ENCODE measurements at regions not wholly inside any gene's neighbourhood (a gene's known extent, or its start where the extent isn't known, plus 50 kb on each side); places are given as distances from the start of the nearest gene placed in this dataset.
"Not testable (repeated sequence)": the region's sequence is repeated elsewhere in the genome, so short reads cannot be mapped to it uniquely, and the experiment has no call there.

DNA sequence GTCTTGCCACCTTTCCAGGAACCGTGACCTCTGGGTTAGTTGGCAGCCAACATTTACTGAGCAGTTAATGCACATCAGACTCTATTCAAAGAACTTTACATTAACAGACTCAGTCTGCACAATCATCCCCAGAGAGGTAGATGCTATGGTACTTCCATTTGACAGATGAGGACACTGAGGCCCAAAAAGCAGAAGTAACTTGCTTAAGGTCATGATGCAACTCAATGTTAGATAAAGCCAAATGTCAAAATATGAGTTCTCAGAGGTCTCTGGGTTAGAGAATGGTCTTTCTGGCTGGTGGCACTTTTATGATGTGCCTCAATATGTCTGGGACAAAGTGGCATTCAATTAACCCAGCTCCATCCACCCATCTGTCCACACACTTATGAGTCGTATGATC is 450.0 kb downstream of the MIAT start:
- ATAC-seq (ENCODE audit: low FRiP score): no peak
- TF ChIP-seq, protein P1, sequence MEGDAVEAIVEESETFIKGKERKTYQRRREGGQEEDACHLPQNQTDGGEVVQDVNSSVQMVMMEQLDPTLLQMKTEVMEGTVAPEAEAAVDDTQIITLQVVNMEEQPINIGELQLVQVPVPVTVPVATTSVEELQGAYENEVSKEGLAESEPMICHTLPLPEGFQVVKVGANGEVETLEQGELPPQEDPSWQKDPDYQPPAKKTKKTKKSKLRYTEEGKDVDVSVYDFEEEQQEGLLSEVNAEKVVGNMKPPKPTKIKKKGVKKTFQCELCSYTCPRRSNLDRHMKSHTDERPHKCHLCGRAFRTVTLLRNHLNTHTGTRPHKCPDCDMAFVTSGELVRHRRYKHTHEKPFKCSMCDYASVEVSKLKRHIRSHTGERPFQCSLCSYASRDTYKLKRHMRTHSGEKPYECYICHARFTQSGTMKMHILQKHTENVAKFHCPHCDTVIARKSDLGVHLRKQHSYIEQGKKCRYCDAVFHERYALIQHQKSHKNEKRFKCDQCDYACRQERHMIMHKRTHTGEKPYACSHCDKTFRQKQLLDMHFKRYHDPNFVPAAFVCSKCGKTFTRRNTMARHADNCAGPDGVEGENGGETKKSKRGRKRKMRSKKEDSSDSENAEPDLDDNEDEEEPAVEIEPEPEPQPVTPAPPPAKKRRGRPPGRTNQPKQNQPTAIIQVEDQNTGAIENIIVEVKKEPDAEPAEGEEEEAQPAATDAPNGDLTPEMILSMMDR (IDR thresholded peaks at IDR 0.05): no peak

DNA sequence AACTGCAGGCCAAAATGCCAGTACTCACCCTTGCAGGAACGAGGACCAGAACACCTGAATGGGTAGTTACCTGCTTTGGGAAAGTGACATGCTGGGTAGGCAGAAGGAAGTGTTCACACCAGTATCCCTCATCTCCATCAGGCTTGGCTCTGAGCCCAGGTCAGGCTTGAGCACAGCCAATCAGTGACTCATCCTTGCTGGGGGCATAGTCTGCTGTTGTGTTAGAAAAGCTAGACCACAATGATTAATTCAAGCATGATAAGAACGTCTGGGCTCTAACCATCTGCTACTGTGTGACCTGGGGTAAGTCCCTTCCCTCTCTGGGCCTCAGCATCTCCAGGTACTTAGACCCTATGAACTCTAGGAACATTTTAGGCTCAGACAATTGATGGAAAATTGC is 450.4 kb downstream of the MIAT start:
- TF ChIP-seq, protein P1 (IDR thresholded peaks at IDR 0.05): no peak
- ATAC-seq (ENCODE audit: low FRiP score) (peak; percentile 76), DNase-seq (ENCODE audit: low spot score) (peak; percentile 77)

More for the DNA sequence above, 450.0 kb downstream of the MIAT start:
- no peak for DNase-seq (ENCODE audit: low spot score)

DNA sequence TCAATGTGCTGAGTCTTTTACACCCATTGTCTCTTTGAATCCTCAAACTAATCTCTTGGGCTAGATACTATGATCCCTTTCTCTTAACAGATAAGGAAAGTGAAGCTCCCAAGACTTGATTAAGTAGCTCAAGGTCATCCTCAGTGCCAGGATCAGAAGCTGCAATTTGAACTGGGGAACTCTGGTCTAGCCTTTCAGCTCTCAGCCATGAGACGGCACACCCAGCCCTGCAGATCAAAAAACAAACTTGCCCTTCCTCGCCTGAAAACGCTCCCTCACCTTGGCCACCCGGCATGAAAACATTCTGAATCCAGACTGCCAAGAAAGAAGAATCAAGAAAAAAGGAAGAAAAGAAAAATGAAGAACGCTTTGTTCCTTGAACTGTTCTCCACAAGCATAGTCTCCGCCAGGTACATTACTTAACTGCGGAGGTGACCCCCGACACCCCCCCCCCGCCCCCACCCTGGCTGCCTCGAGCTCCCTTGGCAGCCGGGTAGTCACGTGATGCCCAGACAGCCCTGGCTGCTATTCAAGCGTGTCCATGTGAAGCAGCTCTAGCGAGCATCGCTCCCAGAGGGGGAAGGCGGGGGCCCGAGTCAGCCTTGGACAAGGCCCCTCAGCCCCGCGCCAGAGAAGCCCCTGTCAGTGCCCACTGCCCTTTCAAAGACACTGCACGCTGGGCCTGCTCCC is 451.2 kb downstream of the MIAT start:
- ATAC-seq (ENCODE audit: low FRiP score) (no peak), DNase-seq (ENCODE audit: low spot score) (no peak)
- TF ChIP-seq, protein P1 (IDR thresholded peaks at IDR 0.05): no peak

GRCh38 chr22:27109406-27109805 is 452.0 kb downstream of the MIAT start:
- not testable (repeated sequence) for DNase-seq (ENCODE audit: low spot score); ATAC-seq (ENCODE audit: low FRiP score)

GRCh38 chr22:27110665-27111451 is 453.5 kb downstream of the MIAT start:
- ATAC-seq (ENCODE audit: low FRiP score) (peak; percentile 19), DNase-seq (ENCODE audit: low spot score) (no peak)
- TF ChIP-seq, protein P1 (IDR thresholded peaks at IDR 0.05): no peak

DNA sequence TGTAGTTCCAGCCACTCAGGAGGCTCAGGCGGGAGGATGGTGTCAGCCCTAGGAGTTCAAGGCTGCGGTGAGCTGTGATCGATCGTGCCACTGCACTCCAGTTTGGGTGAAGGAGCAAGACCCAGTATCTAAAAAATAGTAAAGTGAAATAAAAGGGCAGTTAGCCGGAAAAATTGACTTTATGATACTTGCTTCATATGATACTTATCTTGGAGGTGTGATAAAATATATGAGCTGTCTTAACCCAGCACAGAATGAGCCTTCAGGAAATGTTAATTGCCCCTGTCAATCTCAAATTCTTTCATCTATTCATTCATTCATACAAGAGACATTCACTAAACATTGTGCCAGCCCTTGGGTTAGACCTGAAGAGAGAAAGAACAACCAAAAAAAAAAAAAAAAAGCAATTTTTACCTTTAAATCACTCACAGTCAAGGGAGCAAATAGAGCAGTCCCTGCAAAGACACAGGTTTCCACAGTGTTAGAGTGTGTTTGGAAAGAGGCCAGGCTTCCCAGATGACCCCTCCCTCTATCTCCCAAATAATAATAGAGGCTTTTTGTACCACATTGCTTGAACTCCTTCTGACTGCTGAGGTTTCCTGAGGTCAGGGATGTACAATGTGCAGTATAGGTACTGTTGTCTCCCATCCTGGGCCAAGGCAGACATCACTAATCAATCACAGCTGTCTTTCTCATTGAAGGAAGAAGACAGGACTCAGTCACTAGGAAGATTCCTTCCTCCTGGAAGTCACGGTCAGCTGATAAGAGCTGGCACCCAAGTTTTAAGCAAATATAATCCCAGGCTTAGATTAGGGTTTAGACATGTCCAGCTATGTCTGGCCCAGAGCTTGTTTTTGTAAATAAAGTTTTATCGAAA is 454.6 kb downstream of the MIAT start:
- DNase-seq (ENCODE audit: low spot score): no peak
- TF ChIP-seq, protein P1 (IDR thresholded peaks at IDR 0.05): no peak
- ATAC-seq (ENCODE audit: low FRiP score): no peak

GRCh38 chr22:27113211-27113635 is 455.8 kb downstream of the MIAT start:
- peak; percentile 63 for ATAC-seq (ENCODE audit: low FRiP score)
- peak; percentile 44 for DNase-seq (ENCODE audit: low spot score)
- TF ChIP-seq, protein P1 (IDR thresholded peaks at IDR 0.05): no peak
